K562 (cell line): ENCODE measurements at regions not wholly inside any gene's neighbourhood (a gene's known extent, or its start where the extent isn't known, plus 50 kb on each side); places are given as distances from the start of the nearest gene placed in this dataset.

Experiments used
- ATAC-seq: fragments of 200-7000 bp; cut with Tn5 transposase; 3 replicates; pipeline ENCODE4 v1.9.1; 2020; ENCODE audit warnings: moderate library complexity
- BruUV-seq: library from RNA; stranded (reverse); fragments of 400-500 nt; replicated peaks from 2 replicates; lab custom pipeline; 2021; lab: Mats Ljungman, UMichigan
- CTCF ChIA-PET: fragments of 300-600 bp; formaldehyde crosslinking; extraction: SDS; loops from one replicate; lab custom pipeline; 2021; ENCODE audit warnings: low intra/inter-chr PET ratio; lab: Yijun Ruan, JAX
- POLR2A ChIA-PET: fragments of 300-600, 350-650 bp; sonication (Branson Sonifier 250); formaldehyde crosslinking; extraction: SDS; loops from one replicate; lab custom pipeline; 2021; ENCODE audit warnings: antibody characterized with exemption, inconsistent platforms; lab: Yijun Ruan, JAX
- DNase-seq, 4 experiments: peaks; one replicate each; pipeline versions ENCODE4 v3.0.0 to v3.0.0-alpha.2; 2011 to 2018; ENCODE audit warnings: low spot score in 3 of 4, mixed read lengths in 3 of 4; ENCODE audit errors: extremely low read depth in 1 of 4
- FAIRE-seq: peaks from 2 replicates; lab custom pipeline; 2011; peaks lifted over from hg19 to GRCh38; lab: Jason Lieb, UNC
- H2AFZ ChIP-seq: 2 replicates; pipeline ENCODE4 v1.6.0; 2011; ENCODE audit warnings: low read depth, low read length, control low read depth, inconsistent platforms
- H3K27ac ChIP-seq: fragments of 200-600 bp; 3 replicates; pipeline ENCODE4 v1.8.0; 2011; ENCODE audit warnings: low read depth, mild to moderate bottlenecking, control low read depth, inconsistent platforms, low read length, moderate library complexity, mixed read lengths; ENCODE audit errors: extremely low read depth
- H3K27me3 ChIP-seq, 2 experiments: fragments of 300-600 bp in 1 of 2; 2 replicates in 1 of 2; 3 replicates in 1 of 2; pipeline versions ENCODE4 v1.6.0 to v1.8.0; 2011; ENCODE audit warnings: inconsistent platforms in 2 of 2, low read length in 2 of 2, mild to moderate bottlenecking in 1 of 2, mixed read lengths in 1 of 2, moderate library complexity in 1 of 2; ENCODE audit not compliant: control insufficient read depth in 2 of 2, insufficient read depth in 2 of 2
- H3K36me3 ChIP-seq: fragments of 300-600 bp; 3 replicates; pipeline ENCODE4 v1.8.0; 2011; ENCODE audit warnings: mild to moderate bottlenecking, low read length, inconsistent platforms; ENCODE audit not compliant: control insufficient read depth, insufficient read depth
- H3K4me1 ChIP-seq, 2 experiments: fragments of 200-600 bp in 1 of 2; replicated peaks in 1 of 2; 2 replicates in 1 of 2; 3 replicates in 1 of 2; pipeline versions ENCODE4 v1.5.1 to v1.8.0; 2011; ENCODE audit warnings: inconsistent platforms in 2 of 2, low read length in 2 of 2, mild to moderate bottlenecking in 1 of 2, mixed read lengths in 1 of 2, moderate library complexity in 1 of 2; ENCODE audit not compliant: control insufficient read depth in 2 of 2, insufficient read depth in 2 of 2
- H3K4me2 ChIP-seq: 2 replicates; pipeline ENCODE4 v1.6.1; 2011; ENCODE audit warnings: low read length, control low read depth, inconsistent platforms, mixed read lengths; ENCODE audit not compliant: insufficient read depth
- H3K4me3 ChIP-seq: fragments of 200-600 bp; sonication (generic), shearing (Covaris generic); 2 replicates; pipeline ENCODE4 v1.5.1; 2016; ENCODE audit warnings: control low read depth, inconsistent platforms
- H3K79me2 ChIP-seq: fragments of 200-600 bp; 3 replicates; pipeline ENCODE4 v1.8.0; 2011; ENCODE audit warnings: low read length, inconsistent platforms; ENCODE audit not compliant: control insufficient read depth, insufficient read depth
- H3K9ac ChIP-seq, 2 experiments: 2 replicates each; pipeline versions ENCODE4 v1.6.0 to v1.6.1; 2011; ENCODE audit warnings: low read depth in 2 of 2, low read length in 2 of 2, control low read depth in 1 of 2, inconsistent platforms in 1 of 2, mild to moderate bottlenecking in 1 of 2, mixed read lengths in 1 of 2; ENCODE audit not compliant: insufficient read depth in 1 of 2
- H3K9me1 ChIP-seq: one replicate; pipeline ENCODE4 v1.6.0; 2011; ENCODE audit warnings: inconsistent platforms, mild to moderate bottlenecking, low read length, moderate library complexity; ENCODE audit not compliant: control insufficient read depth, insufficient read depth
- H3K9me3 ChIP-seq: replicated peaks from 2 replicates; pipeline ENCODE4 v1.5.1; 2011; ENCODE audit warnings: low read depth, low read length, inconsistent platforms; ENCODE audit not compliant: control insufficient read depth, insufficient read depth
- H4K20me1 ChIP-seq: replicated peaks from 2 replicates; pipeline ENCODE4 v1.6.1; 2011; ENCODE audit warnings: low read length, inconsistent platforms, mixed read lengths; ENCODE audit not compliant: control insufficient read depth, insufficient read depth
- ADNP ChIP-seq: fragments of 200-800 bp; sonication (Bioruptor generic); IDR thresholded peaks from 2 replicates; pipeline ENCODE4 v1.6.1; 2016; ENCODE audit warnings: missing genetic modification characterization, missing compliant biosample characterization
- DIDO1 ChIP-seq: fragments of 450-650 bp; IDR thresholded peaks from 2 replicates; pipeline ENCODE4 v1.6.1; 2016; ENCODE audit warnings: low read depth, missing biosample characterization, missing genetic modification characterization
- E2F8 ChIP-seq: fragments of 450-650 bp; IDR thresholded peaks from 2 replicates; pipeline ENCODE4 v1.7.1; 2018; ENCODE audit warnings: mild to moderate bottlenecking, low read depth; ENCODE audit not compliant: partially characterized antibody
- HDAC6 ChIP-seq: IDR thresholded peaks from 2 replicates; pipeline ENCODE4 v1.6.1; 2012; ENCODE audit warnings: low read depth, mild to moderate bottlenecking, control low read depth, inconsistent platforms, low read length, moderate library complexity
- MCM2 ChIP-seq: fragments of 450-650 bp; IDR thresholded peaks from 2 replicates; pipeline ENCODE4 v1.6.1; 2017; ENCODE audit warnings: low read depth, mild to moderate bottlenecking
- NCOR1 ChIP-seq: fragments of 450-650 bp; IDR thresholded peaks from 2 replicates; pipeline ENCODE4 v1.6.1; 2016; ENCODE audit warnings: mild to moderate bottlenecking, moderate library complexity
- RAD51 ChIP-seq: fragments of 450-650 bp; IDR thresholded peaks from 2 replicates; pipeline ENCODE4 v1.7.1; 2016; ENCODE audit warnings: low read depth, mild to moderate bottlenecking, borderline replicate concordance
- RBM25 ChIP-seq: fragments of 200-400 bp; formaldehyde crosslinking; IDR thresholded peaks from 2 replicates; pipeline ENCODE4 v1.6.1; 2018; ENCODE audit warnings: low read length, low read depth, moderate library complexity; ENCODE audit not compliant: severe bottlenecking
- RHOXF2B ChIP-seq: fragments of 250-450 bp; sonication (Bioruptor Pico); conservative IDR thresholded peaks from 2 replicates; pipeline ENCODE4 v1.5.1; 2021
- SPI1 ChIP-seq: IDR thresholded peaks from 2 replicates; pipeline ENCODE4 v1.6.1; 2011; ENCODE audit warnings: low read depth, low read length, control low read depth, borderline replicate concordance
- TRIM28 ChIP-seq: fragments of 450-650 bp; IDR thresholded peaks from 2 replicates; pipeline ENCODE4 v1.6.1; 2017
- TSC22D4 ChIP-seq: fragments of 450-650 bp; IDR thresholded peaks from 2 replicates; pipeline ENCODE4 v1.6.1; 2016; ENCODE audit warnings: missing genetic modification characterization, missing biosample characterization, control low read depth
- XRCC5 ChIP-seq: fragments of 200-400 bp; formaldehyde crosslinking; IDR thresholded peaks from 2 replicates; pipeline ENCODE4 v1.6.1; 2017; ENCODE audit warnings: low read depth, mild to moderate bottlenecking, low read length
- YBX1 ChIP-seq: fragments of 450-650 bp; IDR thresholded peaks from 2 replicates; pipeline ENCODE4 v1.7.1; 2016; ENCODE audit warnings: mild to moderate bottlenecking
- ZKSCAN1 ChIP-seq: fragments of 150-350 bp; IDR thresholded peaks from 2 replicates; pipeline ENCODE4 v1.6.1; 2016; ENCODE audit warnings: low read depth, low read length
- ZNF444 ChIP-seq: fragments of 250-450 bp; sonication (Bioruptor Pico); IDR thresholded peaks from 2 replicates; pipeline ENCODE4 v1.4.0; 2020; ENCODE audit warnings: mild to moderate bottlenecking, moderate library complexity
- ZNF57 ChIP-seq: fragments of 450-650 bp; formaldehyde crosslinking; IDR thresholded peaks from 2 replicates; pipeline ENCODE4 v1.4.0; 2020; ENCODE audit warnings: mild to moderate bottlenecking, moderate library complexity
- WGBS: fragments of 100-300 bp; shearing (Covaris generic); methylation state at CpG from one replicate; pipeline ENCODE4 v1.1.6; 2016; ENCODE audit warnings: low coverage, mixed read lengths; ENCODE audit not compliant: insufficient coverage; ENCODE audit errors: missing lambda C conversion rate; 5-methylcytosine and 5-hydroxymethylcytosine counted together
- in situ Hi-C: fragments of 300-500 bp; cut with MboI; formaldehyde crosslinking; loops from 4 replicates; pipeline ENCODE4 v1.15.0; 2018; ENCODE audit warnings: inconsistent platforms, mixed read lengths
- intact Hi-C: fragments of 100-400 bp; cut with micrococcal nuclease; formaldehyde crosslinking; loops from 2 replicates; pipeline ENCODE4 v1.14.2; 2022

DNA sequence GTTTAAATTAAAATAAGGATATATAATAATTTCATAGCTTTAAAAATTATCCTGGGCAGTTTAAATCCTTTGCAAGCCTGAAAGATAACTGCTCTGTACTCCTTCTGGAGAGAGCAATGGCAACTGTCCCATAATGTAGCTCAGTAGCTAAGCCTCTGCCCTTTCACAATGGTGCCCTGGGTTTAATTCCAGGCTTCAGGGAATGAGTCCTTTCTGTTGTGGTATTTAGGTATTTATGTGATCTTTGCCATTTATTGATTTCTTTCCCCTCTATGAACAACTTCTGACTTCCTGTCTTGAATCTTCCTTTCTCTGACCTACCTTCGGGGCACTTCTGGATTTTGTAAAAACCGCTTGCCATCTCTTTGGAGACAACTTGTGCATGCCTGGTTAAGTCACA lies 773.2 kb downstream of the IPMK start:
- DNase-seq: no peak
- ChIA-PET POLR2A (no interaction called here), CTCF (no interaction called here)
- BruUV-seq: no TSS peak
- no peak overlapping the region for H3K4me2 ChIP-seq
- no peak overlapping the region for H2AFZ ChIP-seq
- no peaks in the 10 kb centered on the region for H3K36me3 ChIP-seq
- intact Hi-C loops (no loop called here), in situ Hi-C loops (no loop called here)
- no peaks in the 10 kb centered on the region for H4K20me1 ChIP-seq
- H3K9me1 ChIP-seq: no peaks in the 10 kb centered on the region
- H3K9ac ChIP-seq: no peak overlapping the region
- FAIRE-seq: no peak
- no peaks in the 10 kb centered on the region for H3K27me3 ChIP-seq
- no peaks in the 10 kb centered on the region for H3K4me1 ChIP-seq
- TF ChIP-seq ADNP: no peak
- no peak for TF ChIP-seq ZNF444 (CRISPR knock-in tag)
- TF ChIP-seq SPI1: no peak
- no peak for TF ChIP-seq E2F8
- no peak for TF ChIP-seq RHOXF2B (CRISPR knock-in tag)
- no peak for TF ChIP-seq XRCC5
- no peak for TF ChIP-seq HDAC6
- no peak for TF ChIP-seq DIDO1
- no peak for TF ChIP-seq ZKSCAN1
- no peak for TF ChIP-seq NCOR1
- no peak for TF ChIP-seq RAD51
- no peak for TF ChIP-seq TRIM28
- TF ChIP-seq MCM2: no peak
- no peak for TF ChIP-seq YBX1
- TF ChIP-seq TSC22D4 (tag): no peak
- TF ChIP-seq ZNF57 (CRISPR knock-in tag): no peak
- TF ChIP-seq RBM25: no peak
- no peak overlapping the region for H3K4me3 ChIP-seq
- no peaks in the 10 kb centered on the region for H3K79me2 ChIP-seq
- WGBS: 0% methylated on average over 2 of the region's 2 CpGs
- H3K9me3 ChIP-seq: no peaks in the 10 kb centered on the region
- no peak for ATAC-seq
- no peak overlapping the region for H3K27ac ChIP-seq
